AG04450 (cell line): ENCODE measurements at regions not wholly inside any gene's neighbourhood (a gene's known extent, or its start where the extent isn't known, plus 50 kb on each side); places are given as distances from the start of the nearest gene placed in this dataset.

Experiments
- CTCF ChIA-PET: fragments of 300-600, 350-600 bp; formaldehyde crosslinking; extraction: SDS; loops from one replicate; lab custom pipeline; 2022; ENCODE audit warnings: antibody characterized with exemption, inconsistent platforms; lab: Charles Lee
- POLR2A ChIA-PET: fragments of 350-600 bp; formaldehyde crosslinking; extraction: SDS; loops from one replicate; lab custom pipeline; 2021; ENCODE audit warnings: antibody characterized with exemption, inconsistent platforms; lab: Yijun Ruan, JAX
- DNase-seq: peaks from one replicate; pipeline ENCODE4 v3.0.0-alpha.2; 2011; ENCODE audit warnings: low read depth, low spot score
- H3K27ac ChIP-seq: one replicate; pipeline ENCODE4 v1.5.1; 2012; ENCODE audit warnings: low read depth, low read length, control low read depth
- H3K27me3 ChIP-seq: one replicate; pipeline ENCODE4 v1.6.0; 2012; ENCODE audit warnings: low read length; ENCODE audit not compliant: control insufficient read depth, insufficient read depth
- H3K4me3 ChIP-seq: 2 replicates; pipeline ENCODE4 v1.5.1; 2011; ENCODE audit warnings: mild to moderate bottlenecking, low read depth, low read length, control low read depth
- H3K9me3 ChIP-seq: 2 replicates; pipeline ENCODE4 v1.5.1; 2012; ENCODE audit warnings: low read length; ENCODE audit not compliant: control insufficient read depth, insufficient read depth
- TF ChIP-seq, protein P1 (sequence below): IDR thresholded peaks from 2 replicates; pipeline ENCODE4 v1.5.1; 2011; ENCODE audit warnings: low read depth, low read length, control low read depth, inconsistent platforms

DNA sequence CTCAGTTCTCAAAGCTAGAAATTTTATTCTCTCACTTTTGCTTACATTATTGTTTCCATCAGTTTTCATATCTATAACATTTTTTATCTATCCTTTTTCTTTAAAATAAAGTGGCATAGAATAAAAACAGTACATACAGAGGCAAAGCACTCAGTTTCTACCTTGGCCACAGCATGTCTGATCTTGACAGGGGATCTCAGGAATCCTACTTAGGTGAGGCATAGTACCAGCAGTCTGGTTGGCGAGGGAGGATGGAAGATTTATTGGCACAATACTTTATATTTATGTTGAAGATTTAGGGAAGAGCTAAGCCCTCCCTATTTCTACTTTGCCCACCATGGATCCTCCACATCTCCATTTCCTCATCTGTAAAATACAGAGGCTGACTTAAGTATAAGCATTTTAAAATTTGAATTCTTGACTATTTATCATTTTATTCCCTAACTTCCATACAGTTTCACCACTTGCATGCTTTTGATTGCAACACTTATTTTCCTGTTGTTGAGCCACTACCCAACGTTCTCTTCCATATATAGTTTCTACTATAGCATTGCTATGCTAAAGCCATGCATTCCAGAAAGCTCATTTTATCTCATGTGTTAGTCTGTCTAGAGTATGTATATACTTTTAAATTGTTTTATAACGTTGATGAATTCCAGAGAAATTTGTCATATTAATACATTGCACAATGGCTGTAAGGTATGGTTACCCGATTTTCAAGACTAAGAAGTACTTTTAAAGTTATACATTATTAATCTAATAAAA lies 506.7 kb downstream of the KCTD12 start:
- CTCF ChIA-PET, result interaction anchor here (0.8 to 1.0 kb wide), 2 partner anchors 94 to 503 kb away, joined by 3 to 4 read pairs; no protein-coding TSS in a partner anchor
- TF ChIP-seq, protein P1, sequence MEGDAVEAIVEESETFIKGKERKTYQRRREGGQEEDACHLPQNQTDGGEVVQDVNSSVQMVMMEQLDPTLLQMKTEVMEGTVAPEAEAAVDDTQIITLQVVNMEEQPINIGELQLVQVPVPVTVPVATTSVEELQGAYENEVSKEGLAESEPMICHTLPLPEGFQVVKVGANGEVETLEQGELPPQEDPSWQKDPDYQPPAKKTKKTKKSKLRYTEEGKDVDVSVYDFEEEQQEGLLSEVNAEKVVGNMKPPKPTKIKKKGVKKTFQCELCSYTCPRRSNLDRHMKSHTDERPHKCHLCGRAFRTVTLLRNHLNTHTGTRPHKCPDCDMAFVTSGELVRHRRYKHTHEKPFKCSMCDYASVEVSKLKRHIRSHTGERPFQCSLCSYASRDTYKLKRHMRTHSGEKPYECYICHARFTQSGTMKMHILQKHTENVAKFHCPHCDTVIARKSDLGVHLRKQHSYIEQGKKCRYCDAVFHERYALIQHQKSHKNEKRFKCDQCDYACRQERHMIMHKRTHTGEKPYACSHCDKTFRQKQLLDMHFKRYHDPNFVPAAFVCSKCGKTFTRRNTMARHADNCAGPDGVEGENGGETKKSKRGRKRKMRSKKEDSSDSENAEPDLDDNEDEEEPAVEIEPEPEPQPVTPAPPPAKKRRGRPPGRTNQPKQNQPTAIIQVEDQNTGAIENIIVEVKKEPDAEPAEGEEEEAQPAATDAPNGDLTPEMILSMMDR, result no peak
- Histone ChIP-seq H3K27ac (no peak overlapping the region), H3K9me3 (no peaks in the 10 kb centered on the region; the same call in 1 of the 2 replicates), H3K4me3 (no peak overlapping the region), H3K27me3 (peaks cover 14% of the 10 kb centered on the region)
- POLR2A ChIA-PET, result no interaction called here
- DNase-seq, result no peak

DNA sequence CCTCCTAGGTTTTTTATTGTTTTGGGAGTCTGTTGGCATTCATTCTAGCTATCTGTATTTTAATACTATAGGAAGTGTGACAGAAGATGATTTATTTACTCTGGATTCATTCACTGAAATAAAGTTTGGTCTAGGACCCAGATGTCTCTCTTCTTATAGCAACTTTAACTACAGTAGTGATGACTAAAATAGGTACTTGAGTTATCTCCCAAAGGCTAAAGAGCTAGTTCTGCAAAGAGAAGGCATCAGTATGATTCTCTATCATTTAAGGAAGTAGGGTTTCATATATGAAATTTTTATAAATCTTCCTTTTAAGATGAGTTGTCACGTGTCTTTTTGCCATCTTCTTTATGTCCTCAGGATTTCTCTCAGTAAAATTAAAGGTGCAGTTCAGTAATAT lies 507.4 kb downstream of the KCTD12 start:
- ChIA-PET POLR2A (no interaction called here), CTCF (interaction anchor here (1.0 kb wide), 1 partner anchor 95 kb away, joined by 4 read pairs; no protein-coding TSS in a partner anchor)
- Histone ChIP-seq H3K4me3 (no peak overlapping the region), H3K27ac (no peak overlapping the region), H3K27me3 (peaks cover 14% of the 10 kb centered on the region), H3K9me3 (no peaks in the 10 kb centered on the region; the same call in 1 of the 2 replicates)
- no peak for DNase-seq
- TF ChIP-seq, protein P1, result no peak

DNA sequence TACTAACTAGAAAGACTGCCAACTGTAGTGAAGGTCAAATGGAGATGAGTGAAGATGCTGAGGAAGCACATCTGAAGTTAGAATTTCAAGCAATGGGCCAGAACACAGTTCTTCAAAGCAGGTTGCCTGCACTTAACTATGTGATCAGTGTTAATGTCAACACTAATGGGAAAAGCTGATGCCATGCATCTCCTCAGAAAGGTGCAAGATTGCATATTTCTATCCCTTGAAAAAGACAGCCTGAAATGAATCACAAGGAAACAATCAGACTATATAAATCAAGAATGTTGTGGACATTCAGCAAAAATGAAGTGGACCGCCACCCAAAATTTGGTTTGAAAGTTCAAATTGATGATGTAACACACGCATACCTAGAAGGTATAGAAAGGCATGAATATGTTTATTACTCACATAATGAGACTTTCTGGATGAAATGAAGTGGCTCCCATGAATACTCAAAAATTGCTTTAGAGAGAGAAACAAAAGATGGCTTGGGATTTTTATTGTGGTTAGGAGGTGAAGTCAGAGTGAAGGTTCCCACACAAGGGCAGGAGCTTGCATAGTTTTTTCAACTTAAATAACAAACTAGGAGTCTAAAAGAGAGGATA lies 522.4 kb downstream of the KCTD12 start:
- H3K9me3 ChIP-seq, result no peaks in the 10 kb centered on the region
- ChIA-PET POLR2A (no interaction called here), CTCF (no interaction called here)
- H3K27ac ChIP-seq, result no peak overlapping the region
- DNase-seq, result no peak
- H3K4me3 ChIP-seq, result no peak overlapping the region
- TF ChIP-seq, protein P1, result no peak
- H3K27me3 ChIP-seq, result no peaks in the 10 kb centered on the region

DNA sequence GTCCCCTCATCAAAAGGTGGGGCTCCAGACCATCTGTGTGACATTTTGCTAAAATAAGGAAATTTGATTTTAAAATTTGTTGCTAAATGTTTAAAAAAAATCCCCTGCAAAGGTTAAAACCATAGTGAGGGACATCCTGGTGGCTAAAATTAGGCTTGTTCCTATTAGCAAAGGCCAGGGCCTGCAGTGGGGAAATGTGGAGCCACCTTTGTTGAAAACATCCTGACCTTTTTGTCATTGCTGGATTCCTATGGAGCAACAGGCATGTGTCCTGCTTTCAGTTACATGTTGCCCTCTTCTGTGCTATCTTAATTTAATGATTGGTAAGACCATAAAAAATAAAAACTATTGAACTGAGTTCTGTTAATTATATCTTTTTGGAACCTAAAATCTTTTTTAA lies 524.3 kb downstream of the KCTD12 start:
- H3K9me3 ChIP-seq, result no peaks in the 10 kb centered on the region
- POLR2A ChIA-PET, result no interaction called here
- H3K27ac ChIP-seq, result no peak overlapping the region
- no peak overlapping the region for H3K4me3 ChIP-seq
- TF ChIP-seq, protein P1, result no peak
- DNase-seq, result no peak
- CTCF ChIA-PET, result interaction anchor here (1.7 kb wide), 1 partner anchor 666 kb away, joined by 3 read pairs; no protein-coding TSS in a partner anchor
- no peaks in the 10 kb centered on the region for H3K27me3 ChIP-seq
